Caki2 (cell line): ENCODE measurements at regions not wholly inside any gene's neighbourhood (a gene's known extent, or its start where the extent isn't known, plus 50 kb on each side); places are given as distances from the start of the nearest gene placed in this dataset.
"Not testable (repeated sequence)": the region's sequence is repeated elsewhere in the genome, so short reads cannot be mapped to it uniquely, and the experiment has no call there.

Experiments
- DNase-seq: peaks from one replicate; pipeline ENCODE4 v3.0.0-alpha.2; 2015; ENCODE audit warnings: low read depth
- in situ Hi-C: cut with HindIII; loops from 2 replicates; pipeline ENCODE4 v1.10.0; 2016; ENCODE audit warnings: low sequenced_read_pairs, low pct_unique_long_range_greater_than_20kb, mixed read lengths

- in situ Hi-C loops, result no loop called here
- DNase-seq, result no peak
These were observed 273.8 kb downstream of the C16orf95 start for GRCh38 chr16:87043231-87044031.

- DNase-seq, result peak; percentile 63
- in situ Hi-C loops, result no loop called here
These were observed 273.2 kb downstream of the C16orf95 start for GRCh38 chr16:87044032-87044382.

GRCh38 chr16:87044829-87045228 lies 272.4 kb downstream of the C16orf95 start:
- no peak for DNase-seq
- in situ Hi-C loops, result no loop called here

GRCh38 chr16:87045466-87046216 lies 271.6 kb downstream of the C16orf95 start:
- DNase-seq, result no peak
- in situ Hi-C loops, result no loop called here

GRCh38 chr16:87046235-87046634 lies 271.0 kb downstream of the C16orf95 start:
- in situ Hi-C loops, result no loop called here
- no peak for DNase-seq

GRCh38 chr16:87047221-87048037 lies 269.8 kb downstream of the C16orf95 start:
- in situ Hi-C loops, result no loop called here
- no peak for DNase-seq

- in situ Hi-C loops, result no loop called here
- no peak for DNase-seq
These were observed 269.0 kb downstream of the C16orf95 start for GRCh38 chr16:87048038-87048729.

GRCh38 chr16:87048730-87049115 lies 268.5 kb downstream of the C16orf95 start:
- DNase-seq, result no peak
- in situ Hi-C loops, result no loop called here

GRCh38 chr16:87049216-87049615 lies 268.0 kb downstream of the C16orf95 start:
- DNase-seq, in situ Hi-C loops: not testable (repeated sequence)

GRCh38 chr16:87050142-87050541 lies 267.1 kb downstream of the C16orf95 start:
- in situ Hi-C loops, result no loop called here
- DNase-seq, result no peak

- no peak for DNase-seq
- in situ Hi-C loops, result no loop called here
These were observed 265.5 kb downstream of the C16orf95 start for GRCh38 chr16:87051526-87052320.

GRCh38 chr16:87052506-87052905 lies 264.7 kb downstream of the C16orf95 start:
- in situ Hi-C loops, result no loop called here
- DNase-seq, result no peak

- no peak for DNase-seq
- in situ Hi-C loops, result no loop called here
These were observed 263.9 kb downstream of the C16orf95 start for GRCh38 chr16:87053016-87053982.

GRCh38 chr16:87054154-87054553 lies 263.0 kb downstream of the C16orf95 start:
- in situ Hi-C loops, result no loop called here
- DNase-seq, result no peak

- DNase-seq, result no peak
- in situ Hi-C loops, result no loop called here
These were observed 262.3 kb downstream of the C16orf95 start for GRCh38 chr16:87054856-87055255.

- DNase-seq, result peak; percentile 31
- in situ Hi-C loops, result no loop called here
These were observed 261.1 kb downstream of the C16orf95 start for GRCh38 chr16:87056083-87056482.

GRCh38 chr16:87056551-87056950 lies 260.6 kb downstream of the C16orf95 start:
- in situ Hi-C loops, result no loop called here
- no peak for DNase-seq
